ENCODE measurements at regions not wholly inside any gene's neighbourhood (a gene's known extent, or its start where the extent isn't known, plus 50 kb on each side); places are given as distances from the start of the nearest gene placed in this dataset.
"Not testable (repeated sequence)": the region's sequence is repeated elsewhere in the genome, so short reads cannot be mapped to it uniquely, and the experiment has no call there.

DNA sequence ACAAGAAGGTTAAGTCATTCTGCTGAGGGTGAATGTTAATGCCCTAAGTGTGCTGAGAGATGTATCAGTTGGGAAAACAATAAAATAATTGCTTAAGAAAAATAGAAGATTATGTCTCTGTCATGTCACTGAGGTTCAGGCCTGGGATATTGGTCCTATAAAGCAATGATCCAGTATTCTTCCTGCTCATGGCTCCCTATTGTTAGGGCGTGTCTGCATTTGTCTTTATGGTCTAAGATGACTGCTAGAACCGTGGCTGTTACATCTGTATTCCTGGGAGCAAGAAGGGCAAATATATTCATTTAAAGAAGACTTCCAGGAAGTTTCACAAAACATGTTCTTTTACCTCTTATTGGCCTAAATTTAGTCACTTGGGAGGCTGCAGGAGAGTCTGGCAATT is 125.0 kb downstream of the KCNE4 start:
- Histone ChIP-seq H3K27ac (ENCODE audit: low read depth, low read length) (no peak overlapping the region), H3K4me3 (ENCODE audit: low read length in 3 of 3) (no peak overlapping the region), H3K27me3 (ENCODE audit: control insufficient read depth in 3 of 3, insufficient read depth in 3 of 3, low read length in 3 of 3) (no peaks in the 10 kb centered on the region), H3K9ac (ENCODE audit: low read depth in 1 of 3, low read length in 3 of 3) (no peak overlapping the region), H3K9me3 (ENCODE audit: control insufficient read depth in 3 of 3, low read length in 3 of 3) (no peaks in the 10 kb centered on the region), H3K4me1 (ENCODE audit: control insufficient read depth in 3 of 3, insufficient read depth in 3 of 3, low read length in 3 of 3) (no peaks in the 10 kb centered on the region), H3K36me3 (ENCODE audit: control insufficient read depth in 3 of 3, insufficient read depth in 3 of 3, low read length in 3 of 3) (no peaks in the 10 kb centered on the region)

DNA sequence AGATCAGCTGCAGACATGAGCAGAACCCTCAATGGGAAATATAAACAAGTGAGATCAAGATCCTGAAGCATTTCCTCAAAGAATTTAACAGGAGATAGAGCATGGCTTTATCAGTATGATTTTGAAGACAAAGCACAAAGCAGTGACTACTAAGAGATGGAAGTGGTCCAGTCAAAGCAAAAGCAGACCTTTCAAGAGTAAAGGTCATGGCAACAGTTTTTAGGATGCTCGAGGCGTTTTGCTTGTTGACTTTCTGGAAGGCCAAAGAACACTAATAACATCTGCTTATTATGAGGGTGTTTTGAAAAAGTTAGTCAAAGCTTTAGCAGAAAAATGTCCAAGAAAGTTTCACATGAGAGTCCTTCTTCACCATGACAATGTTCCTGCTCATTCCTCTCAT is 128.5 kb downstream of the KCNE4 start:
- no peaks in the 10 kb centered on the region for H3K9me3 ChIP-seq (ENCODE audit: control insufficient read depth in 3 of 3, low read length in 3 of 3)
- H3K27ac ChIP-seq (ENCODE audit: low read depth, low read length) = no peak overlapping the region
- no peaks in the 10 kb centered on the region for H3K27me3 ChIP-seq (ENCODE audit: control insufficient read depth in 3 of 3, insufficient read depth in 3 of 3, low read length in 3 of 3)
- no peaks in the 10 kb centered on the region for H3K4me1 ChIP-seq (ENCODE audit: control insufficient read depth in 3 of 3, insufficient read depth in 3 of 3, low read length in 3 of 3)
- H3K36me3 ChIP-seq (ENCODE audit: control insufficient read depth in 3 of 3, insufficient read depth in 3 of 3, low read length in 3 of 3) = no peaks in the 10 kb centered on the region
- H3K9ac ChIP-seq (ENCODE audit: low read depth in 1 of 3, low read length in 3 of 3) = no peak overlapping the region
- no peak overlapping the region for H3K4me3 ChIP-seq (ENCODE audit: low read length in 3 of 3)

DNA sequence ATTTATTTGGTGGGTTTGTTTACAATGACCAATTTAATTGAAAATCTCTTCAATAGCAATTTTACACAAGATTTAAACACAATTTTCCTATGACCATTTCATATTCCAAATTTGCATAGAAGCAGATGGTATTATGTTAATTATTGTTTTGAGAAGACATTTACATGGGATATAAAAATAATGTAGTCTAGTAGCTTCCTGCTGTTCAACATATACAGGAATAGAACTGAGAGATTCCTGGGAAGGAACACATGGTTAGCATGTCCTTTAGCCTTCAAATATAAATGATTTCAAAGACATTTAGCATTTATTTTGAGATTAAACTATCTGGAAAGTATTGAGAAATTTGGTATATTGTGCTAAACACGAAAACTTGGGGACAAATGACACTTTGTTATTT is 129.6 kb downstream of the KCNE4 start:
- H3K27ac ChIP-seq (ENCODE audit: low read depth, low read length) = no peak overlapping the region
- no peaks in the 10 kb centered on the region for H3K4me1 ChIP-seq (ENCODE audit: control insufficient read depth in 3 of 3, insufficient read depth in 3 of 3, low read length in 3 of 3)
- no peak overlapping the region for H3K4me3 ChIP-seq (ENCODE audit: low read length in 3 of 3)
- no peaks in the 10 kb centered on the region for H3K27me3 ChIP-seq (ENCODE audit: control insufficient read depth in 3 of 3, insufficient read depth in 3 of 3, low read length in 3 of 3)
- H3K9me3 ChIP-seq (ENCODE audit: control insufficient read depth in 3 of 3, low read length in 3 of 3) = no peaks in the 10 kb centered on the region
- no peaks in the 10 kb centered on the region for H3K36me3 ChIP-seq (ENCODE audit: control insufficient read depth in 3 of 3, insufficient read depth in 3 of 3, low read length in 3 of 3)
- H3K9ac ChIP-seq (ENCODE audit: low read depth in 1 of 3, low read length in 3 of 3) = no peak overlapping the region

DNA sequence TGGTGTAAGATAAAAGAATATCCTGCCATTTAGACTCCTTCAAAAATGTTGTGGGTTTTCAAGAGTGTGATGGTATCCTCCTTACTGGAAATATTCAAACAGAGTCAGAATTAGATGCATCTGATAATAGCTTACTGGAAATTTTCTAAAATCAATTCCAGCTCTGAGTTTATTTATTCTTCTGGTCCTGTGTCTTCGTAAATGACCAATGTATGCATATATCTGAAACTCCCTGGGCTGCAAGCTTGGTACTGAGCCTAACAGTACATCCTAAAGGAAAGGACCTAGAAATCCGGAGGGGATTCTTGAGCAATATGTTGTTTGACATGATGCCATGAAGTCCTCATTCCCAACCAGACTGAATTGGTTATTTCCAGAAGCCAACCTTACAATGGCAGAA is 130.4 kb downstream of the KCNE4 start:
- no peaks in the 10 kb centered on the region for H3K4me1 ChIP-seq (ENCODE audit: control insufficient read depth in 3 of 3, insufficient read depth in 3 of 3, low read length in 3 of 3)
- H3K9me3 ChIP-seq (ENCODE audit: control insufficient read depth in 3 of 3, low read length in 3 of 3) = no peaks in the 10 kb centered on the region
- no peak overlapping the region for H3K4me3 ChIP-seq (ENCODE audit: low read length in 3 of 3)
- H3K27me3 ChIP-seq (ENCODE audit: control insufficient read depth in 3 of 3, insufficient read depth in 3 of 3, low read length in 3 of 3) = no peaks in the 10 kb centered on the region
- H3K9ac ChIP-seq (ENCODE audit: low read depth in 1 of 3, low read length in 3 of 3) = no peak overlapping the region
- H3K36me3 ChIP-seq (ENCODE audit: control insufficient read depth in 3 of 3, insufficient read depth in 3 of 3, low read length in 3 of 3) = no peaks in the 10 kb centered on the region
- no peak overlapping the region for H3K27ac ChIP-seq (ENCODE audit: low read depth, low read length)

DNA sequence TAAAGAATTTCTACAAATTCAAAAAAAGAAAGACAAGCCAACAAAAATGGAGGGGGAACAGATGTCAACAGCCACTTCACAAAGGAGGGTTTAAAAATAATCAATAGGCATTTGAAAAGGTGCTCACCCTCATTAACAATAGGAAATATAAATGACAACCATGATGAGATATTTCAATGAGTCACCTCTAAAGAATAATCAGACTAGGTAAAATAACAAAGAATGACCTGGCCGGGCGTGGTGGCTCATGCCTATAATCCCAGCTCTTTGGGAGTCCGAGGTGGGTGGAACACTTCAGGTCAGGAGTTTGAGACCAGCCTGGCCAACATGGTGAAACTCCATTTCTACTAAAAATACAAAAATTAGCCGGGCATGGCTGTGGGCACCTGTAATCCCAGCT is 133.6 kb downstream of the KCNE4 start:
- no peaks in the 10 kb centered on the region for H3K4me1 ChIP-seq (ENCODE audit: control insufficient read depth in 3 of 3, insufficient read depth in 3 of 3, low read length in 3 of 3)
- no peaks in the 10 kb centered on the region for H3K36me3 ChIP-seq (ENCODE audit: control insufficient read depth in 3 of 3, insufficient read depth in 3 of 3, low read length in 3 of 3)
- no peaks in the 10 kb centered on the region for H3K9me3 ChIP-seq (ENCODE audit: control insufficient read depth in 3 of 3, low read length in 3 of 3)
- no peak overlapping the region for H3K27ac ChIP-seq (ENCODE audit: low read depth, low read length)
- no peak overlapping the region for H3K9ac ChIP-seq (ENCODE audit: low read depth in 1 of 3, low read length in 3 of 3)
- H3K27me3 ChIP-seq (ENCODE audit: control insufficient read depth in 3 of 3, insufficient read depth in 3 of 3, low read length in 3 of 3) = no peaks in the 10 kb centered on the region
- no peak overlapping the region for H3K4me3 ChIP-seq (ENCODE audit: low read length in 3 of 3)

DNA sequence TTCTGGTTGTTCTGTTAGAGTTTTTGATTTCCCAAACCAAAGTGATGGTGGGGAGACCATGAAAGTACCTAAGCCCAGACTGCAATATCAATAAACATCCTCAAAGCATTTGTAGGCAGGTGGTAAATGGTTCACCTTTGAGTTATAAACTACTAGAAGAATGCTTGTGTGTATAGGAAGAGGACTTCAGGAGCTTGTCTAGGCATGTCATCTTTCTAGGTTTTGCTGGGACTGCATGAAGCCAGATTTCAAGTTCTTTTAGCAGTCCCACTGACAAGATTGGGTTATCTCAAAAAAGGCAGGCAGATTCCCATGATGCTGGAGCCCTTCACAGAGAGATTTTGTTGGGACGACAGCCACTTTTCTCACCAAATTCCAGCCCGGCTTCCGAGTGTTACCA is 135.3 kb downstream of the KCNE4 start:
- Histone ChIP-seq H3K4me3 (ENCODE audit: low read length in 3 of 3) (no peak overlapping the region), H3K27me3 (ENCODE audit: control insufficient read depth in 3 of 3, insufficient read depth in 3 of 3, low read length in 3 of 3) (no peaks in the 10 kb centered on the region), H3K27ac (ENCODE audit: low read depth, low read length) (no peak overlapping the region), H3K9ac (ENCODE audit: low read depth in 1 of 3, low read length in 3 of 3) (no peak overlapping the region), H3K36me3 (ENCODE audit: control insufficient read depth in 3 of 3, insufficient read depth in 3 of 3, low read length in 3 of 3) (no peaks in the 10 kb centered on the region), H3K4me1 (ENCODE audit: control insufficient read depth in 3 of 3, insufficient read depth in 3 of 3, low read length in 3 of 3) (no peaks in the 10 kb centered on the region), H3K9me3 (ENCODE audit: control insufficient read depth in 3 of 3, low read length in 3 of 3) (no peaks in the 10 kb centered on the region)

DNA sequence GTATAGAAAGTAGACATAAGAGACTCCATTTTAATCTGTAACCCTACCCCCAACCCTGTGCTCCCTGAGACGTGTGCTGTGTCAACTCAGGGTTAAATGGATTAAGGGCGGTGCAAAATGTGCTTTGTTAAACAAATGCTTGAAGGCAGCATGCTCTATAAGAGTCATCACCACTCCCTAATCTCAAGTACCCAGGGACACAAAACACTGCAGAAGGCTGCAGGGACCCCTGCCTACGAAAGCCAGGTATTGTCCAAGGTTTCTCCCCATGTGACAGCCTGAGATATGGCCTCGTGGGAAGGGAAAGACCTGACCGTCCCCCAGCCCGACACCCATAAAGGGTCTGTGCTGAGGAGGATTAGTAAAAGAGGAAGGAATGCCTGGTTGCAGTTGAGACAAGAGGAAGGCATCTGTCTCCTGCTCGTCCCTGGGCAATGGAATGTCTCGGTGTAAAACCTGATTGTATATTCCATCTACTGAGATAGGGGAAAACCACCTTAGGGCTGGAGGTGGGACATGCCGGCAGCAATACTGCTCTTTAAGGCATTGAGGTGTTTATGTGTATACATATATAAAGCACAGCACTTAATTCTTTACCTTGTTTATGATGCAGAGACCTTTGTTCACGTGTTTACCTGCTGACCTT is 138.7 kb downstream of the KCNE4 start:
- H3K4me1 ChIP-seq (ENCODE audit: control insufficient read depth in 3 of 3, insufficient read depth in 3 of 3, low read length in 3 of 3); H3K9ac ChIP-seq (ENCODE audit: low read depth in 1 of 3, low read length in 3 of 3); H3K36me3 ChIP-seq (ENCODE audit: control insufficient read depth in 3 of 3, insufficient read depth in 3 of 3, low read length in 3 of 3); H3K27me3 ChIP-seq (ENCODE audit: control insufficient read depth in 3 of 3, insufficient read depth in 3 of 3, low read length in 3 of 3); H3K9me3 ChIP-seq (ENCODE audit: control insufficient read depth in 3 of 3, low read length in 3 of 3); H3K4me3 ChIP-seq (ENCODE audit: low read length in 3 of 3); H3K27ac ChIP-seq (ENCODE audit: low read depth, low read length): not testable (repeated sequence)

DNA sequence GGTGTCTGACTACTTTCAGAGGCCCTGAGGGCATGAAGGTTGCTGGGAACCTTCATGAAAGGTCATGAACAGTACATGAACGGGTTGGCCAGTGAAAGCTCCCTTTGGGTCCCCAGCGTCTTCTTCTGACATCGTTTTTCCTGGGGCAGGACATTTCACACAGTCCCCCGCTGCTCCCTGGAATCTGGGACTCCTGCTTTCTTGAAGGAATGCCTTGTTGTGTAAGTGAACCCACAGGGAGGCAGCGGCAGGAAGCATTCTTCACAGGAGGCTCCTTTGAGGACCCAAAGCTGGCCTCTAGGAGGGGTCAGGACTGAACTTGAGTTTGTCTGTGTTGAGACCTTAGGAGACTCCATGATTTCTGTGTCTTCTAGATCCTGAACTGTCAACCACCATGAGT is 144.3 kb downstream of the KCNE4 start:
- Histone ChIP-seq H3K36me3 (ENCODE audit: control insufficient read depth in 3 of 3, insufficient read depth in 3 of 3, low read length in 3 of 3) (no peaks in the 10 kb centered on the region), H3K4me3 (ENCODE audit: low read length in 3 of 3) (no peak overlapping the region), H3K9me3 (ENCODE audit: control insufficient read depth in 3 of 3, low read length in 3 of 3) (no peaks in the 10 kb centered on the region), H3K4me1 (ENCODE audit: control insufficient read depth in 3 of 3, insufficient read depth in 3 of 3, low read length in 3 of 3) (no peaks in the 10 kb centered on the region), H3K9ac (ENCODE audit: low read depth in 1 of 3, low read length in 3 of 3) (no peak overlapping the region), H3K27me3 (ENCODE audit: control insufficient read depth in 3 of 3, insufficient read depth in 3 of 3, low read length in 3 of 3) (no peaks in the 10 kb centered on the region), H3K27ac (ENCODE audit: low read depth, low read length) (no peak overlapping the region)

DNA sequence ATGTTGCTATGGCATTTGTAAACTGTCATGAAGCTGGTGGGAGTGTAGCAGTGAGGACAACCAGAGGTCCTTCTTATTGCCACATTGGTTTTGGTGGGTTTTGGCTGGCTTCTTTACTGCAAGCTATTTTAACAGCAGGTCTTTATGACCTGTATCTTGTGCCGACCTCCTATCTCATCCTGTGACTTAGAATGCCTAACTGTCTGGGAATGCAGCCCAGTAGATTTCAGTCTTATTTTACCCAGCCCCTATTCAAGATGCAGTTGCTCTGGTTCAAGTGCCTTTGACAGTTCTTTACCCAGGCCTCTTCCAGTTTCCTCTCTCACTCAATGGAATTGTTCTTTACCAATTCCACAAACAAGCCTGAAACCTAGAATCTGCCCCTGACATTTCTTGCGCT is 145.1 kb downstream of the KCNE4 start:
- H3K27me3 ChIP-seq (ENCODE audit: control insufficient read depth in 3 of 3, insufficient read depth in 3 of 3, low read length in 3 of 3) = no peaks in the 10 kb centered on the region
- no peak overlapping the region for H3K4me3 ChIP-seq (ENCODE audit: low read length in 3 of 3)
- H3K9me3 ChIP-seq (ENCODE audit: control insufficient read depth in 3 of 3, low read length in 3 of 3) = no peaks in the 10 kb centered on the region
- H3K4me1 ChIP-seq (ENCODE audit: control insufficient read depth in 3 of 3, insufficient read depth in 3 of 3, low read length in 3 of 3) = no peaks in the 10 kb centered on the region
- H3K27ac ChIP-seq (ENCODE audit: low read depth, low read length) = no peak overlapping the region
- H3K36me3 ChIP-seq (ENCODE audit: control insufficient read depth in 3 of 3, insufficient read depth in 3 of 3, low read length in 3 of 3) = no peaks in the 10 kb centered on the region
- H3K9ac ChIP-seq (ENCODE audit: low read depth in 1 of 3, low read length in 3 of 3) = no peak overlapping the region

DNA sequence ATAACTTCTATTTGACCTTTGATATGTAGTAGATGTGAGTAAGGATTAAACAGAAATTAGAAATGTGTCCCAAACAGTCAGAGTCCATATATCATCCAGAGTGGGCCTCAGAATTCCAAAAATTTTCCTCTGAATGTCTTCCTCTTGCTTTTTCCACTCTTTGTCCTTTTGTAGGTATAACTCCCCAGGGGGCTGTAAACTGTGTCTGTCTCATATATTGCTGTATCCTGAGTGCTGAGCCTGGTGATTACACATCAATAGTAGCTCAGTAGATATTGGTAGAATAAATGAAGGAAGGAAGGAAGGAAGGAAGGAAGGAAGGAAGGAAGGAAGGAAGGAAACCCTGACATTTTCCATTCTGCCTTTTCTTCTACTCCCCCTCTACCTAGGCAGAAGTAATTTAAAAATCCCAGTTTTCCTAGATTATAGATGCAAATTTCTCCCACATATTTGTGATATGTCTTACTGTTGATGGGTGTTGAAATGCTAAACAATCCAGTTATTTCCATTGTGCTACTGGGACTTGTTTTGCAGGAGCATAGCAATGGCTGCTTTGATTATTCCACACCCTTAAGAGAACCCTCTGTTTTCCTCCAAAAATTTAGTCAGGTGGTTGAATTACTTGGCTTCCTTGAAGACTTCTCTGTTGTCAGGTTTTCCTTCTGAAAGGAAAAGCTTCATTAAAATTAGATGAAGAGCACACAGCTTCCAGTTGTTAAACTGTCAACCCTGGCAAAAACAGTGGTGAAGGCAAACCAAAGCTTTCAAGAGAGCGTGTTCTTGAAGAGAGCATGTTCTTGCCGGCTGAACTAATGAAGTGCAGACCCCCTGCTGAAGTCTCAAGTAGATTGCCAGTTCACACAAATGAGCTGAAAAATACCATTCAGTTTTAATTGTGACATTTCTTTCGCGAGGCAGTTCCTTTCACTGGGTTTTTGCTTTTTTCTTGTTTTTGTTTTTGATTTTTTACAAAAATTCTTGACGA is 147.8 kb downstream of the KCNE4 start:
- Histone ChIP-seq H3K9ac (ENCODE audit: low read depth in 1 of 3, low read length in 3 of 3) (no peak overlapping the region), H3K27ac (ENCODE audit: low read depth, low read length) (no peak overlapping the region), H3K9me3 (ENCODE audit: control insufficient read depth in 3 of 3, low read length in 3 of 3) (no peaks in the 10 kb centered on the region), H3K27me3 (ENCODE audit: control insufficient read depth in 3 of 3, insufficient read depth in 3 of 3, low read length in 3 of 3) (no peaks in the 10 kb centered on the region), H3K36me3 (ENCODE audit: control insufficient read depth in 3 of 3, insufficient read depth in 3 of 3, low read length in 3 of 3) (no peaks in the 10 kb centered on the region), H3K4me3 (ENCODE audit: low read length in 3 of 3) (no peak overlapping the region), H3K4me1 (ENCODE audit: control insufficient read depth in 3 of 3, insufficient read depth in 3 of 3, low read length in 3 of 3) (no peaks in the 10 kb centered on the region)
